Vagina (tissue), 2 donors: ENCODE measurements at regions not wholly inside any gene's neighbourhood (a gene's known extent, or its start where the extent isn't known, plus 50 kb on each side); places are given as distances from the start of the nearest gene placed in this dataset.

Experiments used
- DNase-seq, 2 donors: peaks; one replicate each; pipeline ENCODE4 v3.0.0-alpha.2; 2017; ENCODE audit errors: extremely low spot score in 2 of 2
- H3K27ac ChIP-seq: fragments of 200-600 bp; sonication (generic); one replicate; pipeline ENCODE4 v1.5.1; 2019
- H3K27me3 ChIP-seq: fragments of 200-600 bp; sonication (generic); one replicate; pipeline ENCODE4 v1.5.1; 2019
- H3K36me3 ChIP-seq, 2 donors: fragments of 200-600 bp; sonication (generic); one replicate each; pipeline ENCODE4 v1.5.1; 2017 to 2019
- H3K4me1 ChIP-seq: fragments of 200-600 bp; sonication (generic); one replicate; pipeline ENCODE4 v1.5.1; 2019
- H3K4me3 ChIP-seq, 2 donors: fragments of 200-600 bp; sonication (generic); 1 replicate in 1 of 2; 2 replicates in 1 of 2; pipeline ENCODE4 v1.5.1; 2016 to 2019
- H3K9me3 ChIP-seq: fragments of 200-600 bp; sonication (generic); one replicate; pipeline ENCODE4 v1.5.1; 2019
- POLR2A ChIP-seq, 2 donors: fragments of 450-650 bp; IDR thresholded peaks; one replicate each; pipeline ENCODE4 v1.6.1; 2017; ENCODE audit warnings: antibody characterized with exemption in 2 of 2, mild to moderate bottlenecking in 2 of 2, moderate library complexity in 2 of 2
- POLR2AphosphoS5 ChIP-seq, 2 donors: sonication (generic); formaldehyde crosslinking; IDR thresholded peaks; one replicate each; pipeline ENCODE4 v1.9.0; 2017; ENCODE audit warnings: antibody characterized with exemption in 2 of 2, mild to moderate bottlenecking in 2 of 2, low read depth in 1 of 2; ENCODE audit not compliant: insufficient read depth in 1 of 2
- intact Hi-C: fragments of 100-400 bp; cut with DNase I; formaldehyde crosslinking; loops from one replicate; pipeline ENCODE4 v1.15.1; 2023
- TF ChIP-seq, protein P1 (sequence below), 3 experiments: fragments of 450-650 bp in 2 of 3; fragments of 200-600 bp in 1 of 3; sonication (generic) in 1 of 3; IDR thresholded peaks; one replicate each; pipeline ENCODE4 v1.5.1; 2017 to 2019; ENCODE audit warnings: antibody characterized with exemption in 3 of 3, mild to moderate bottlenecking in 2 of 3, moderate library complexity in 2 of 3

DNA sequence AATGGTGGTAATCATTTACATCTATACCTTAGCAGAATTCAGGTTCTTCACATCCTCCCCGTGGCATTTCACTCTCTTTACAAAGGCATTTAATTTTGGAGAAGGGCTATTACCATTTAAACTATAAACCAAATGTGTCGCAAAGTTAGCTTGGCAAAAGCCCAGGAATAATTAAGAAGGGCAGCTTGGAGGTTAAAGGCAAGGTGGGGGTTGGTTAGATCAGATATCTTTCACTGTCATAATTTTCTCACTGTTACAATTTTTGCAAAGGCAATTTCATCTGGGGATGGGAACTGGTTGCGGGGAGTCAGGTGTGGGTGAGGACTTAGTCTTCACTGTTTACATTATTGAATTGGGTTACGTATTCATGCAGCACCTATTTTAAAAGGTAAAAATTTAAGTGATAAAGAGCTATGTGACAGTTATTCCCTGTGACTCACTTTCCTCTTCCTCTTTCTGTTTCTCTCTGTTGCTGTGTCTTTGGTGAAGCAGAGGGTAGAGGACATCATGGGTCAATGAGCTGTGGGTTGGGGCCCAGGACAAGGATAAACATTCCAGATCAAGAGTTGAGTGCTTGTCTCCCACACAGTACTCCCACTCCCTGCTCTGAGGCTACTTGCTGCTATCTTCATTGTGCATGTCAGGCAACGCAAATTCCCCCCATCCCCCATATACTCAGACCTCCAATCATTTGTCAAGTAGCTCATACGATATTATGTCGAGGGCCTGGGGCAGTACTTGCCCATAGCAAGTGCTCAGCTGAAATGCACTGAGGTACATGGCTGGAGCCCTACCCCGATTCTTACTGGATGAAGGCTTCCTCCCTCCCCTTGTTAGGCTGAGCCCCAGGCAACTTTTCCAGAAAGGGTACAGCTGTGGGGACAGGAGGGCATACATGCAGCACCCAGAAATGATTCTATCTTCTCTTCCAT lies 223.1 kb upstream of the MYLIP start:
- Histone ChIP-seq H3K4me1 (peaks cover 4% of the 10 kb centered on the region), H3K36me3 (no peaks in the 10 kb centered on the region), H3K27ac (no peak overlapping the region), H3K9me3 (no peaks in the 10 kb centered on the region), H3K4me3 (no peak overlapping the region), H3K27me3 (no peaks in the 10 kb centered on the region)
- TF ChIP-seq, protein P1, sequence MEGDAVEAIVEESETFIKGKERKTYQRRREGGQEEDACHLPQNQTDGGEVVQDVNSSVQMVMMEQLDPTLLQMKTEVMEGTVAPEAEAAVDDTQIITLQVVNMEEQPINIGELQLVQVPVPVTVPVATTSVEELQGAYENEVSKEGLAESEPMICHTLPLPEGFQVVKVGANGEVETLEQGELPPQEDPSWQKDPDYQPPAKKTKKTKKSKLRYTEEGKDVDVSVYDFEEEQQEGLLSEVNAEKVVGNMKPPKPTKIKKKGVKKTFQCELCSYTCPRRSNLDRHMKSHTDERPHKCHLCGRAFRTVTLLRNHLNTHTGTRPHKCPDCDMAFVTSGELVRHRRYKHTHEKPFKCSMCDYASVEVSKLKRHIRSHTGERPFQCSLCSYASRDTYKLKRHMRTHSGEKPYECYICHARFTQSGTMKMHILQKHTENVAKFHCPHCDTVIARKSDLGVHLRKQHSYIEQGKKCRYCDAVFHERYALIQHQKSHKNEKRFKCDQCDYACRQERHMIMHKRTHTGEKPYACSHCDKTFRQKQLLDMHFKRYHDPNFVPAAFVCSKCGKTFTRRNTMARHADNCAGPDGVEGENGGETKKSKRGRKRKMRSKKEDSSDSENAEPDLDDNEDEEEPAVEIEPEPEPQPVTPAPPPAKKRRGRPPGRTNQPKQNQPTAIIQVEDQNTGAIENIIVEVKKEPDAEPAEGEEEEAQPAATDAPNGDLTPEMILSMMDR (IDR thresholded peaks at IDR 0.05) = no peak
- no peak for TF ChIP-seq POLR2AphosphoS5 (IDR thresholded peaks at IDR 0.05; ENCODE audit: insufficient read depth in 1 of 2, low read depth in 1 of 2)
- no peak for TF ChIP-seq POLR2A (IDR thresholded peaks at IDR 0.05)
- intact Hi-C loops = no loop called here
- no peak for DNase-seq

DNA sequence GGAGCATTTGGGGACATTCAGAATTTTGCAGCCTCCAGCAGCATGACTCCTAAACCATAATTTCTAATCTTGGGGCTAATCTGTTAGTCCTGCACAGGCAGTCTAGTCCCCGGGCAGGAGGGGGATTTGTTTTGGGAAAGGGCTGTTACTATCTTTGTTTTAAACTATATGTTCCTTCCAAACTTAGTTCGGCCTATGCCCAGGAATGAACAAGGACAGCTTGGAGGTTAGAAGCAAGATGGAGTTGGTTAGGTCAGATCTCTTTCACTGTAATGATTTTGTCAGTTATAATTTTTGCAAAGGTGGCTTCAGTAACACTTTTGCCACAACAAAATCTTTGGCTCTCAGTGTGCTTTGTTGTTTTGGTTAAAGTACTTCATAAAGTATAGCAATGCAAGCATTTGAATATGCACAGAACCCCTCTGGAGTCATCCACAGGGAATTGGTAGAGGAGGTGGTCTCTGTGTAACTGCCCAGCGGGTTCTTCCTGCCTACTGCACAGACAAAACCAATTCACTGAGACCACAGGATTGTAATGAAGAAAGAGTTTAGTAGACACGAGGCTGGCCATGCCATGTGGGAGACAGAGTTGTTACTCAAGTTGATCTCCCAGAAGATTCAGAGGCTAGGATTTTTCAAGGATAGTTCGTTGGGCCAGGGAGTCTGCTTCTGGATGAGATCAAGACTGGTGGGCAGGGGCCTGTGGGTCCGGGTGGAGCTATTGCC lies 224.1 kb upstream of the MYLIP start:
- intact Hi-C loops = no loop called here
- DNase-seq = no peak
- no peak overlapping the region for H3K27ac ChIP-seq
- no peak overlapping the region for H3K4me3 ChIP-seq
- H3K36me3 ChIP-seq = no peaks in the 10 kb centered on the region
- H3K27me3 ChIP-seq = no peaks in the 10 kb centered on the region
- TF ChIP-seq POLR2AphosphoS5 (IDR thresholded peaks at IDR 0.05; ENCODE audit: insufficient read depth in 1 of 2, low read depth in 1 of 2) (no peak), POLR2A (IDR thresholded peaks at IDR 0.05) (no peak)
- TF ChIP-seq, protein P1 (IDR thresholded peaks at IDR 0.05) = no peak
- peaks cover 4% of the 10 kb centered on the region for H3K4me1 ChIP-seq
- no peaks in the 10 kb centered on the region for H3K9me3 ChIP-seq

DNA sequence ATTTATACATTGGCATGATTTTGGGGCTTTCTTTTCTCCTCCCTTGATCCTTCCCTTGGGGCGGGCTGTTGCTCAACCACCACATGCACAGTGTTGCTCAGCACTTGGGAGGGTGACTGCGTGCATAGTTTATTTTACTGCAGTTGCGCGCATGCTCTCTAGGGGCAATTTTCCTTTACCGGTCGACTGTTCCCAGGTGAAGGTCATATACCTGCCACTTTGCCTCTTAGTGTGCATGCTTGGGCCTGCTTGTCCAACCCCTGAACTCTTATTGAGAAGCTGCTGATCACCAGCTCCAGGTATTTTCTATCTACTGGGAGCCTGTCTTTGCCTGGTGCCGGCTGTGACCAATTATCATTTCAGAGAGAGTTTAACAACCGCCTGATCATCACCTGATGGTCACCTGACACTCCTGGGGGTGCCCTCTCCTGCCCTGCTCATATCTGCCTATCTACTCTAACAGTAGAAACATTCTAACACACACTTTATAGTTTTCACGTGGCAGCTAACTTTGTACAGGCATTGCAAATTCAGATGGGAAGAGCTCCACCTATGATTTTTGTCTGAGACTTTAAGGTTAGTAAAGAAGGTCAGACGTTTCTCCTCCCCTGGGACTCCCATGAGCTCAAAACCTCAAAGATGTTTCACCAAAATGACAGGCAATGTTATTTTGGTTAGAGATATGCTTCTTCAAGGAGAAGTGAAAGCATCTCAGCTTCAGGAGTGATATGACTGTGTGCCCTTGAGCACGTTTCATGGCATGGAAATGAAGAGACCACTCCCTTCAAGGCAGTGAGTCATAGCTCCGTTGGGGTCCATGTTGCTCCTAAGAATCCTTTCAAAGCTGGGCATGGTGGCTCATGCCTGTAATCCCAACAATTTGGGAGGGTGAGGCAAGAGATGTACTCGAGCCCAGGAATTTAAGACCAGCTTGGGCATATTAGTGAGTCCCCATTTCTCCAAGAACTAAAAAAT lies 227.5 kb upstream of the MYLIP start:
- H3K4me1 ChIP-seq = peaks cover 17% of the 10 kb centered on the region
- H3K27me3 ChIP-seq = no peaks in the 10 kb centered on the region
- H3K4me3 ChIP-seq = no peak overlapping the region
- intact Hi-C loops = no loop called here
- TF ChIP-seq POLR2AphosphoS5 (IDR thresholded peaks at IDR 0.05; ENCODE audit: insufficient read depth in 1 of 2, low read depth in 1 of 2) (peak in 1 of 2 donors; percentile 55), POLR2A (IDR thresholded peaks at IDR 0.05) (no peak)
- TF ChIP-seq, protein P1 (IDR thresholded peaks at IDR 0.05) = no peak
- no peaks in the 10 kb centered on the region for H3K9me3 ChIP-seq
- no peaks in the 10 kb centered on the region for H3K36me3 ChIP-seq
- no peak for DNase-seq
- no peak overlapping the region for H3K27ac ChIP-seq

DNA sequence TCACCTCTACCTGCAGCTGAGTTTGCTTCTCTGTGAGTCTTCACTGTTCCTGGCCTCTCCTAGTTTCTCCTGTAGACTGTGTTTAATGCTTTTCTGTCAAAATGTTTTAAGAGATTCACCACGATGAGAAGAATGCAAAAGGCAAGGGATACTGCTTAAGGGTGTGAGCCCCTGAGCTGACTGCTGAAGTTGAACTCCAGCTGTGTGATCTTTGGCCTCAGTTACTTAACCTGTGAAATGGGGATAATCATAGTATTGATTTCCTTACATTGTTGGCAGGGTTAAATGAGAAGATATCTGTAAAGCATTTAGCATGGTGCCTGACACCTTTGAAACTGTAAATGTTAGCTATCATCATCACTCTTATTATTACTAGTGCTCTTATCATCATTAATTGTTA lies 230.2 kb upstream of the MYLIP start:
- Histone ChIP-seq H3K4me3 (no peak overlapping the region), H3K36me3 (no peaks in the 10 kb centered on the region), H3K9me3 (no peaks in the 10 kb centered on the region), H3K27me3 (no peaks in the 10 kb centered on the region), H3K4me1 (peaks cover 23% of the 10 kb centered on the region), H3K27ac (no peak overlapping the region)
- no peak for DNase-seq
- TF ChIP-seq, protein P1 (IDR thresholded peaks at IDR 0.05) = no peak
- TF ChIP-seq POLR2AphosphoS5 (IDR thresholded peaks at IDR 0.05; ENCODE audit: insufficient read depth in 1 of 2, low read depth in 1 of 2) (no peak), POLR2A (IDR thresholded peaks at IDR 0.05) (no peak)
- intact Hi-C loops = no loop called here
